GM12874 (cell line): ENCODE measurements at regions not wholly inside any gene's neighbourhood (a gene's known extent, or its start where the extent isn't known, plus 50 kb on each side); places are given as distances from the start of the nearest gene placed in this dataset.

Source experiments
- TF ChIP-seq, protein P1 (sequence below): IDR thresholded peaks from 2 replicates; pipeline ENCODE4 v1.5.1; 2011; ENCODE audit warnings: low read depth, mild to moderate bottlenecking, control low read depth, low read length, moderate library complexity; ENCODE audit not compliant: insufficient read depth

DNA sequence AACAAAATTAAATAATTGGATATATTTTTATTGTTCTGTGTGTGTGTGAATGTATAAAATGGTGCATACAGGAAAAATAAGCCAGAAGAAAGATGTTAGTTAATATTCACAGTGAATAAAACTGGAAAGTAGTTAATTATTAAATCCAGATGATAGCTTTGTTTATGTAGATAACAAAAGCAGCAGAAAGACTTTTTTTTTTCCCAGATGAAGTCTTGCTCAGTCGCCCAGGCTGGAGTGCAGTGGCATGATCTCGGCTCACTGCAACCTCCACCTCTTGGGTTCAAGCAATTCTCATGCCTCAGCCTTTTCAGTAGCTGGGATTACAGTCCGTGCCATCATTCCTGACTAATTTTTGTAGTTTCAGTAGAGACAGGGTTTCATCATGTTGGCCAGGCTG lies 140.1 kb downstream of the ZNF486 start:
- TF ChIP-seq, protein P1, sequence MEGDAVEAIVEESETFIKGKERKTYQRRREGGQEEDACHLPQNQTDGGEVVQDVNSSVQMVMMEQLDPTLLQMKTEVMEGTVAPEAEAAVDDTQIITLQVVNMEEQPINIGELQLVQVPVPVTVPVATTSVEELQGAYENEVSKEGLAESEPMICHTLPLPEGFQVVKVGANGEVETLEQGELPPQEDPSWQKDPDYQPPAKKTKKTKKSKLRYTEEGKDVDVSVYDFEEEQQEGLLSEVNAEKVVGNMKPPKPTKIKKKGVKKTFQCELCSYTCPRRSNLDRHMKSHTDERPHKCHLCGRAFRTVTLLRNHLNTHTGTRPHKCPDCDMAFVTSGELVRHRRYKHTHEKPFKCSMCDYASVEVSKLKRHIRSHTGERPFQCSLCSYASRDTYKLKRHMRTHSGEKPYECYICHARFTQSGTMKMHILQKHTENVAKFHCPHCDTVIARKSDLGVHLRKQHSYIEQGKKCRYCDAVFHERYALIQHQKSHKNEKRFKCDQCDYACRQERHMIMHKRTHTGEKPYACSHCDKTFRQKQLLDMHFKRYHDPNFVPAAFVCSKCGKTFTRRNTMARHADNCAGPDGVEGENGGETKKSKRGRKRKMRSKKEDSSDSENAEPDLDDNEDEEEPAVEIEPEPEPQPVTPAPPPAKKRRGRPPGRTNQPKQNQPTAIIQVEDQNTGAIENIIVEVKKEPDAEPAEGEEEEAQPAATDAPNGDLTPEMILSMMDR: no peak

DNA sequence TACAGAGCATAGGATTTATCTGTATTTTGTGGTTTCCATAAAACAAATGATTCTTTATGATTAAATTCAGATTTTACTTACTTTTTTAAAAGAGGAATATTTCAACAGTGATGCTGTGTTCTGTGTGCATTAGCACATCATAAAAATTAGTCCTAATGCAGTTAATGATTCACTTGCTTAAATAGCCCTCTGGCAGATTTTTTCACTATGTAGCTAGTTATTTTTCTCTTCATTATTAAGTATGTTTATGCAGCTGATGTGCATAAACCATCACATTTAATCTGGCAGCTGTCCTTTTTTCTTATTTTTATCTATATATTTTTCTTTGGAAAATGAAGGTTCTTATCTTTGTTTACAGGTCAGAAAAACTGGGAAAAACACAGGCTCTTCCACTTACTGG lies 127.2 kb downstream of the ZNF486 start:
- TF ChIP-seq, protein P1: no peak

DNA sequence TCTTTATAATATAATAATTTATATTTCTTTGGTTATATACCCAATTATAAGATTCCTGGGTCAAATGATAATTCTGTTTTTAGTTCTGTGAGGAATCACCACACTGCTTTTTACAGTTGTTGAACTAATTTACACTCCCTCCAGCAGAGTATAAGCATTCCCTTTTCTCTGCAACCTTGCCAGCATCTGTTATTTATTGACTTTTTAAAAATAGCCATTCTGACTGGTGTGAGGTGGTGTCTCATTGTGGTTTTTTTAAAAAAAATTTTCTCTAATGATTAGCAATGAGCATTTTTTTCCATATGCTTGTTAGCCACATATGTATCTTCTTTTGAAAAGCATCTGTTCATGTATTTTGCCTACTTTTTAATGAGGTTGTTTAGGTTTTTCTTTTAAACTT lies 122.2 kb downstream of the ZNF486 start:
- TF ChIP-seq, protein P1: no peak

GRCh38 chr19:20287070-20287469 lies 120.1 kb downstream of the ZNF486 start:
- TF ChIP-seq, protein P1: no peak

- TF ChIP-seq, protein P1: no peak
Measured at GRCh38 chr19:20279516-20279915, 112.5 kb downstream of the ZNF486 start.

- TF ChIP-seq, protein P1: peak; percentile 17; the same call in 1 of the 2 replicates
Measured at GRCh38 chr19:20278342-20278741, 111.3 kb downstream of the ZNF486 start.

DNA sequence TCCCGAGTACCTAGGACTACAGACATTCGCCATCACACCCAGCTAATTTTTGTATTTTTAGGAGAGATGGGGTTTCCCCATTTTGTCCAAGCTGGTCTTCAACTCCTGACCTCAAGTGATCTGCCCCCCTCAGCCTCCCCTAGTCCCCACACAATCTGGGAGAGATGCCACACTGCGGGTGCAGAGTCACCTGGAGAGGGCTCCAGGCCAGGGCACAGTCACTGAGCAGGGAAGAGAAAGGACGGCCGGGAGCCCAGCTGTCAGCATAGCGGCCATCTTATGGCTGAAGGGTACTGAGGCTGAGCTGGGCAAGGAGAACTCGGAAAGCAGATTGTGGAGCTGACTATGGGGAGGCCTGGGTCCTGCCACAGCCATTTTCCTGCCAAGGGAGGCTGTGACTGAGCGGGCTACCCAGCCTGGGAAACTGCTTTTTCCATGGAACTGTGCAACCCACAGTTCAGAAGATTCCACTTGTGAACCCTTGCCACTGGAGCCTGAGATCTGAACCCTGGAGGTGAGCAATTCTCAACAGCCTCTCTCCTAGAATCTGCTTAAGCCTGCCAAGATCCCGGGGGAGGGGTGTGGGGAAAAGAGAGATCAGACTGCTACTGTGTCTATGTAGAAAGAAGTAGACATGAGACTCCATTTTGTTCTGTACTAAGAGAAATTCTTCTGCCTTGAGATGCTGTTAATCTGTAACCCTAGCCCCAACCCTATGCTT lies 109.2 kb downstream of the ZNF486 start:
- TF ChIP-seq, protein P1: no peak
